ENCODE measurements at regions not wholly inside any gene's neighbourhood (a gene's known extent, or its start where the extent isn't known, plus 50 kb on each side); places are given as distances from the start of the nearest gene placed in this dataset.

- no peak for DNase-seq
These were observed 179.6 kb upstream of the IRX3 start for GRCh38 chr16:54466233-54466632.

GRCh38 chr16:54465063-54465462, 178.5 kb upstream of the IRX3 start:
- DNase-seq: no peak

DNA sequence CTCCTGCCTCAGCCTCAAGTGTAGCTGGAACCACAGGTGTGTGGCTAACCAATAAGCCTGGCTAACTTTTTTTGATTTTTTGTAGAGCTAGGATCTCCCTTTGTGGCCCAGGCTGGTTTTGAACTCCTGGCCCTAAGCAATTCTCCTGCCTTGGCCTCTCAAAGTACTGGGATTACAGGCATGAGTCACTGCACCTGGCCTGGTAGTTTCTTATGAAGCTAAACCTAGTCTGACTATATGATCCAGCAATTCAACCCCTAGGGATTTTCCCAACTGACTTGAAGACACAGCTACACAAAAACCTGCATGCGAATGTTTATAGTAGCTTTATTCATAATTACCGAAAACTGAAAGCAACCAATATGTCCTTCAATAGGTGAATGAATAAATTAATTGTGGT, 176.2 kb upstream of the IRX3 start:
- no peak for DNase-seq

GRCh38 chr16:54462151-54462651, 175.6 kb upstream of the IRX3 start:
- DNase-seq: no peak

DNA sequence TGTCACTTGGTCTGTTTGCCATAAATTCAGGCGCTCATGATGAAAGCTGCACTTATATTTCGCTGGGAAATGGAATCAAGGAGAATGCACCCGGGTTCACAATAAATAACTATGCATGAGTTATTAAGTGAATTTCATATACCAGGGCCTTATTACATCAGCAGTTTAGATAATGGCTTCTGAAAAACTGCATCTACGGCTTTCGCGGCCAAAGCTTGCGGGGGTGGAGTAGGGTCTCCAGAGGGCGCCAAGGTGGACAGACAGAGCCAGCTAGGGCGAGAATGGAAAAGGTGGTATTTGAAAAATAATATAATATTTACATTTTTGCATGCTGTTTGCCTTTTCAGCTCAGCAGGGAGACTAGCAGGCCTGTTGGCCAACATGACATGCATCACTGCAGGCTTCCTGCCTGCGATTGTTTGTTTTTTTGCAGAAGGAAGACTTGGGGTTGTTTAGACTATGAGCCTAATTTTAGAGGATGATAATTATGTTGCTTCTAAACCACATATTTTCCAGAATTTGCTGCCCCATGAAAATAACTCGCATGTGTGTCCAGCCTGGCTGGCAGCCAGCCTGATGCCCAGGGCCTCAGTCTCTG, 173.8 kb upstream of the IRX3 start:
- DNase-seq: no peak

DNA sequence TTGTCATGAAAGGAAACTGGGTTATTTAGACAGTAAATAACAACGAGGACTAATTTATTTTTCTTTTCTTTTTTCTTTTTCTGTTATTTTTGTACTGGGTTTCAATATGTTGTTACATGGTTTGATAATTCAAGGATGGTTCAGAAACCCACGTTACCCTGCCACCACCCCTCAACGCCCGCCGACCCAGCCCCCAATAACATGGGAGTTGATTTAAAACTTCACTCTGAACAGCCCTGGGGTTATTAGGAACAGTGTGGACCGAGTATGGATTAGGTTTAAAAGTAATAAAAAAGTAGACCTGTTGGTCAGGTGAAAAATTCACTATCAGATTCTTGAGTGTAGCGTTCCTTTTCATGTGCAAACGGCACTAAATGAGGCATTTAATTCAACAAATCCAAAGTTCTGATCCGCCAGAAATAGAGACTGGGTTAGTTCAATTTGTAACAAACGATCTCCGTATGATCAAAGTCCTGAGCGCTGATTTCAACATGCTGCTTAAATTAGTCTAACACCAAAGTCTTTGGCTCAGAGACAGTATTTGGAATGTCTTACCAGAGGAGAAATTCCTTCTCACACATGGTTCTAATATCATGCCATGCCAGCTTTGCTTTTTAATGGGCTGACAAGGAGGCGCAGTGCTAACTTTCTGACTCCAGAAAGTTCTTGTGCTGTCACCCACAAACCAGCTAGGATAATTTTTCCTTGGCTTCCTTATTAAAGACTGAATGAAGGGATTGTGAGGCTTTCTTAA, 173.1 kb upstream of the IRX3 start:
- no peak for DNase-seq

GRCh38 chr16:54458923-54459322, 172.3 kb upstream of the IRX3 start:
- DNase-seq: no peak

DNA sequence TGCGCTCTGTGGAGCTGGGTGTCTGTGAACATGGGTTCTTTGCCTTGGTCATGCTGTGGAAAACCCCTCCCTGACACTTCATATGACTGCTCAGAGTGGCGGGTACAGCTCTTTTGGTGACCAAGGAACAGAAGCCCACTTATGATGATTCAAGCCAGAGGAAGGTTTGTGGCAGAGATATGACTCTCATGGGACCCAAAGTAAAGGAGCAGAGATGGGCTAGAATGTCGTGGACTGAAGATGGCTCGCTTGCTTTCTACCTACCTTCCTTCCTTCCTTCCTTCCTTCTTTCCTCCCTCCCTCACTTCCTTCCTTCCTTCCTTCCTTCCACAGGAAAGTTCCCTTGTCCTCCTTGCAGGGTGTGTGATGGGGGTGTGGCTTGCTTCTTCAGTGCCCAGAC, 169.7 kb upstream of the IRX3 start:
- DNase-seq: no peak

DNA sequence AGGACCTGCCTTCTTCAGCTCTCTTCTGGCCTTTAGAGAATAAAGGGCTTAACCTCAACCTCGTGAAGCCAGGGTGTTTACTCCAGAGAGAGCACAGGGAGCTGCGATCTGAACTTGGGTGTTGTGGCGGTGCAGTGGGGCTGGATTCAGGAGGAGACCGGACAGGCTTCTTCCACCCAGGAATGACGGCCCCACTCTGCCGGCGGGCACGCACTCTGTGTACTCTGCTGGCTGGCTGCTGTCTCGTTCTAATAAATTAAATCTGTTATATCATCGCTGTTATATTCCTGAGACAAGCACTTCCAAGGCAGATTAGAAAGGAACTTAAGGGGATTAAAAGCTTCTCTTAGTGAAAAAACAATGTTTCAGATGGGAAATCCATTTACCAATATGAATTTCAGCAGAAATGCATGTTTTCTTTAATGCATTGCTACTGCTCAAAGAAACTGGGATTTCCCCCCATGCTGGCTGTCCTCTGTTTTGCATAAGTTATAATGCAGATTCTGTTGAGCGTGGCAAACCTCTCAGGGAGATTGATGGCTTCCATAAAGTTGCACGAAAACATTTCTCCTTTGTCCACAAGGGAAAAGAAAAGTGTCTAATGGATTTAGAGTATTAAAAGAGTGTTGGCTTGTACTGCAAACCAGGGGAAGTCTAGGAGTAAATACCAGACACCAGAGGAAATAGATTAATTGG, 168.6 kb upstream of the IRX3 start:
- DNase-seq: no peak

GRCh38 chr16:54454616-54455015, 168.0 kb upstream of the IRX3 start:
- DNase-seq: no peak

- DNase-seq: no peak
These were observed 167.3 kb upstream of the IRX3 start for GRCh38 chr16:54453871-54454270.

DNA sequence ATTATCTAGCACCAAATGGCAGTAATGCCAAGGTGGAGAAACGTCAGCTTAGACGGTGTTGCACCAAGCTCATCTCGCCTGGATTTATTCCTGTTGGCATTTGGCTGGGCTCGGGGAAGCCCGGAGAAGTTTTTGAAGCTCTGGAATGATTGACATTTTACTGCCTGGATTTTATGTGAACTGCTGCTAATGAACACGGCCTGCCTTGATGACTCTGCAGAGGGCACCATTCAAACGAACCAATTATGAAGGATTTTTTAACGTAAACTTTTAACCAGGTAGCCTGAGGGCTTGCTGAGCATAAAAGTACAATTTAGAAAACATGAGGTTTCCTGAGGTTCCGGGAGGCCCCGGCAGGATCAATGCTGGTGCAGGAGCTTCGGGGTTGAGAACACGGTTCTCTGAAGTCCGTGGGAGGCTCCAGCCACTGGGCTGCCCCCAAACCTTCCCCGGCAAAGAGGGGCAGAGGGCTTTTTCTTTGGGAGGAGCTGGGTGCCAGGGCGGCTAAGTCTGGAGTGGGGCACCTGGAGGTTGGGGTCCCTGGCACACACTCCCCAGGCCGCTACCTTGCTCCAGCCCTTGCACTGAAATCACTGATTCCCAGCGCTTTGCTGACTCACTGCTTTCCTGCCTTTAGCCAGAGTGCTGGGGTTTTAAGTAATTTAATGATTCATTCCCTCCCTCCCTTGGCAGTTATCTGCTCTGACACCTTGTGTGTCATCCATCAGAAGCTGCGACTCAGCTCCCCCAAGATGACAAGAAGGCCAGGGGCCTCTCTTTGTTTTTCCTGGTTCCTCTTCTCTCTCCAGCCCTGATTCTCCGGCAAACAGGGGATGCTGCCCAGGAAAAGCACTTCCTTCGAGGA, 161.2 kb upstream of the IRX3 start:
- no peak for DNase-seq

DNA sequence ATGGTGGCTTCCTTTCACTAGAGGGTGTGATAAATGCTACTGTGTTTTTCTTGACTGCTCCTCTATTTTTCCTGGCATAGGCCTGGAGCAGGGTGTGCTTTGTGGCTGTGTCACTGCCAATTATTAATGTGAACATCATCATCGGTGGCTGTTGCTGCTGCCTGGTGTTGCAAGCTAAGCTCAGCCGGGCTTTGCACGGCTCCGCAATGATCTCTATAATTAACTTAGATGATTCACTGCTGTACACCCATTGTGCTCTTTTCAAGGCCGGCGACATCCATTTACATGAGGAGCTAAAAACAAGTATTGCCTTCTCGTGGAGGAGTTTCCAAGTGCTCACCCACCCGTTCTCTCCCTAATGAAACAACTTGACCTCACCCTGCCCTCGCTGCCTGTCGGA, 160.1 kb upstream of the IRX3 start:
- no peak for DNase-seq

DNA sequence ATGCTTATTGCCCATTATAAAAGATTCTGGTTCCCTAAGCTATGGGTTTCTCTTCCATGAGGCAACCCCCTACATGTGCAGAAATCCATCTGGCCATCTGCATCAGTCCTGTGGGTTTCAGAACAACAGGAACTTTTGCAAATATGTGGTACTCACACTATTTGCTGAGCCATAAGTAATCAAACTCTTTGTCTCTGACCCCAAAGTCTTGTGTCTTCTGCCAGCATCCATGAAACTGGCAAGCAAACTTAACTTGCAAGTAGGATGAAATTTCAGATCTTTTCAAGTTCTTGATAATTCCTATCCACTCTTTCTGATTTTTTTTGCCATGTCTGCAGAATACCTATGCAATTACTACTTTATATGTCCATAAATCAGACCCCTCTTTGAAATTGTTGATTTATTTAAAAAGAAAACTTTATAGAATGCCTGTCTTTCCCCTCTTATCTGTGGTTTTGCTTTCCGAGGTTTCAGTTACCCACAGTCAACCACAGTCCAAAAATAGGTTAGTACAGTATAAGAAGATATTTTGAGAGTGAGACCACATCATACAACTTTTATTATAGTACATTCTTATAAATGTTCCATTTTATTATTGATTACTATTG, 158.4 kb upstream of the IRX3 start:
- no peak for DNase-seq

GRCh38 chr16:54443839-54444238, 157.3 kb upstream of the IRX3 start:
- DNase-seq: no peak

- DNase-seq: no peak
These were observed 156.8 kb upstream of the IRX3 start for GRCh38 chr16:54443352-54443751.

GRCh38 chr16:54442864-54443263, 156.3 kb upstream of the IRX3 start:
- no peak for DNase-seq

- no peak for DNase-seq
These were observed 151.9 kb upstream of the IRX3 start for GRCh38 chr16:54438469-54438868.

- no peak for DNase-seq
These were observed 151.3 kb upstream of the IRX3 start for GRCh38 chr16:54437921-54438320.

GRCh38 chr16:54437401-54437800, 150.8 kb upstream of the IRX3 start:
- no peak for DNase-seq

GRCh38 chr16:54436346-54436745, 149.8 kb upstream of the IRX3 start:
- DNase-seq: no peak

DNA sequence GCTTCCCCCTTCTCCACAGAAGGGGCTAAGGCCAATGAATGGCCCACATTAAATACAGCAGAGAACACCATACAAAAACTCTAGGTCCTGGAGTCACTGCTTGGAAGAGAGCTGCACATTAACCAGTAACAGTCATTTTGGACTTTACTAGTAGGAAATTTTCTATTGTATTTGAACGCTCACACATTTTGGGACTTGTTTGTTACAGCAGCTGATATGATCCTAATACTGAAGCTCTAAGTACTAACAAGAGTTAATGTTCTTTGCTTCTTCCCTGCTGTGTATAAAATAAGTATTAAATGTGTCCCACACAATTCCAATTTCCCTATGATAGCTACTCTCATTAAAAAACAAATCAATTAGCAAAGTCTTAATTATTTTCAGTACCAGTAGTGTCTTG, 148.3 kb upstream of the IRX3 start:
- DNase-seq: no peak

- DNase-seq: no peak
These were observed 146.3 kb upstream of the IRX3 start for GRCh38 chr16:54432897-54433229.

All from NCI-H187 (cell line).